GM12878 (cell line): ENCODE measurements at regions not wholly inside any gene's neighbourhood (a gene's known extent, or its start where the extent isn't known, plus 50 kb on each side); places are given as distances from the start of the nearest gene placed in this dataset.

Experiments used
- ATAC-seq: fragments of 200-7000 bp; cut with Tn5 transposase; 3 replicates; pipeline ENCODE4 v1.9.1; 2020; ENCODE audit warnings: mild to moderate bottlenecking, moderate library complexity
- BruUV-seq: library from RNA; stranded (reverse); fragments of 400-500 nt; replicated peaks from 2 replicates; lab custom pipeline; 2021; lab: Mats Ljungman, UMichigan
- CTCF ChIA-PET: fragments of 300-600 bp; sonication (Branson Sonifier 250); formaldehyde crosslinking; extraction: SDS; loops from one replicate; lab custom pipeline; 2021; ENCODE audit warnings: inconsistent platforms; lab: Yijun Ruan, JAX
- POLR2A ChIA-PET: fragments of 350-600 bp; formaldehyde crosslinking; extraction: SDS; loops from one replicate; lab custom pipeline; 2021; ENCODE audit warnings: inconsistent platforms; lab: Charles Lee
- RAD21 ChIA-PET: fragments of 300-600 bp; sonication (Branson Sonifier 250); formaldehyde crosslinking; loops from one replicate; lab custom pipeline; 2023; ENCODE audit warnings: antibody characterized with exemption; ENCODE audit not compliant: unreplicated experiment; lab: Charles Lee
- SMC1A ChIA-PET: fragments of 300-600 bp; sonication (Branson Sonifier 250); formaldehyde crosslinking; loops from one replicate; lab custom pipeline; 2023; ENCODE audit not compliant: unreplicated experiment, uncharacterized antibody; lab: Charles Lee
- DNase-seq: peaks from one replicate; pipeline ENCODE4 v3.0.0-alpha.2; 2011; ENCODE audit warnings: low read depth, low spot score
- FAIRE-seq: peaks from 3 replicates; lab custom pipeline; 2011; peaks lifted over from hg19 to GRCh38; lab: Jason Lieb, UNC
- H2AFZ ChIP-seq: 2 replicates; pipeline ENCODE4 v1.6.0; 2011; ENCODE audit warnings: low read depth, low read length, control low read depth; ENCODE audit not compliant: control insufficient read depth
- H3K27ac ChIP-seq: 2 replicates; pipeline ENCODE4 v1.5.1; 2011; ENCODE audit warnings: control low read depth; ENCODE audit not compliant: control insufficient read depth, insufficient read depth
- H3K27me3 ChIP-seq, 2 experiments: replicated peaks in 1 of 2; 2 replicates each; pipeline versions ENCODE4 v1.6.0 to v1.6.1; 2011; ENCODE audit warnings: low read length in 1 of 2; ENCODE audit not compliant: control insufficient read depth in 2 of 2, insufficient read depth in 2 of 2
- H3K36me3 ChIP-seq, 2 experiments: 2 replicates each; pipeline ENCODE4 v1.5.1; 2011; ENCODE audit warnings: low read length in 1 of 2; ENCODE audit not compliant: control insufficient read depth in 2 of 2, insufficient read depth in 2 of 2
- H3K4me1 ChIP-seq: 2 replicates; pipeline ENCODE4 v1.6.1; 2011; ENCODE audit warnings: mild to moderate bottlenecking, low read length, moderate library complexity, mixed read lengths; ENCODE audit not compliant: control insufficient read depth, insufficient read depth
- H3K4me2 ChIP-seq: 2 replicates; pipeline ENCODE4 v1.6.0; 2011; ENCODE audit warnings: control low read depth; ENCODE audit not compliant: control insufficient read depth, insufficient read depth
- H3K4me3 ChIP-seq: fragments of 200-600 bp; sonication (generic); 2 replicates; pipeline ENCODE4 v1.5.1; 2016
- H3K79me2 ChIP-seq: 2 replicates; pipeline ENCODE4 v1.6.0; 2011; ENCODE audit warnings: low read length; ENCODE audit not compliant: control insufficient read depth, insufficient read depth
- H3K9ac ChIP-seq: 2 replicates; pipeline ENCODE4 v1.8.0; 2011; ENCODE audit warnings: low read length, control low read depth, mixed read lengths; ENCODE audit not compliant: control insufficient read depth, insufficient read depth
- H3K9me3 ChIP-seq: replicated peaks from 3 replicates; pipeline ENCODE4 v1.5.1; 2011; ENCODE audit warnings: mild to moderate bottlenecking, low read length; ENCODE audit not compliant: control insufficient read depth, insufficient read depth
- H4K20me1 ChIP-seq: 2 replicates; pipeline ENCODE4 v1.6.0; 2011; ENCODE audit not compliant: control insufficient read depth, insufficient read depth
- BCL11A ChIP-seq: IDR thresholded peaks from 2 replicates; pipeline ENCODE4 v1.6.1; 2011; ENCODE audit warnings: low read depth, low read length
- CEBPB ChIP-seq, 2 experiments: fragments of 150-350 bp in 1 of 2; IDR thresholded peaks; 2 replicates each; pipeline ENCODE4 v1.6.1; 2012 to 2014; ENCODE audit warnings: low read depth in 2 of 2, low read length in 2 of 2, borderline replicate concordance in 1 of 2, inconsistent platforms in 1 of 2
- DPF2 ChIP-seq: fragments of 450-650 bp; IDR thresholded peaks from 2 replicates; pipeline ENCODE4 v1.6.1; 2017; ENCODE audit warnings: mild to moderate bottlenecking
- ESRRA ChIP-seq: IDR thresholded peaks from 2 replicates; pipeline ENCODE4 v1.6.1; 2012; ENCODE audit warnings: mild to moderate bottlenecking, low read length, improper control_type of control experiment
- HDGF ChIP-seq: fragments of 450-650 bp; IDR thresholded peaks from 2 replicates; pipeline ENCODE4 v1.6.1; 2016; ENCODE audit warnings: antibody characterized with exemption
- HSF1 ChIP-seq: fragments of 150-350 bp; IDR thresholded peaks from 2 replicates; pipeline ENCODE4 v1.6.1; 2014; ENCODE audit warnings: mild to moderate bottlenecking, low read depth, low read length
- NFIC ChIP-seq: IDR thresholded peaks from 2 replicates; pipeline ENCODE4 v1.6.1; 2012; ENCODE audit warnings: low read depth, mild to moderate bottlenecking, inconsistent platforms, low read length, moderate library complexity
- PML ChIP-seq: IDR thresholded peaks from 2 replicates; pipeline ENCODE4 v1.6.1; 2012; ENCODE audit warnings: low read length, inconsistent platforms
- SKIL ChIP-seq: fragments of 450-650 bp; IDR thresholded peaks from 2 replicates; pipeline ENCODE4 v1.6.1; 2017; ENCODE audit warnings: mild to moderate bottlenecking, low read depth, inconsistent platforms; ENCODE audit not compliant: poor library complexity, severe bottlenecking
- SUZ12 ChIP-seq: fragments of 200-600 bp; sonication (generic); IDR thresholded peaks from one replicate; pipeline ENCODE4 v1.6.1; 2018; ENCODE audit warnings: antibody characterized with exemption, mild to moderate bottlenecking; ENCODE audit not compliant: unreplicated experiment
- TARDBP ChIP-seq: IDR thresholded peaks from 2 replicates; pipeline ENCODE4 v1.6.1; 2016; ENCODE audit warnings: borderline replicate concordance
- WRNIP1 ChIP-seq: IDR thresholded peaks from 2 replicates; pipeline ENCODE4 v1.6.1; 2011; ENCODE audit warnings: low read depth, low read length, improper control_type of control experiment, borderline replicate concordance
- WGBS: methylation state at CpG from one replicate; pipeline ENCODE4 v1.1.6; 2016; ENCODE audit warnings: low lambda C conversion rate; ENCODE audit not compliant: insufficient replicate concordance, insufficient coverage; ENCODE audit errors: missing lambda C conversion rate; 5-methylcytosine and 5-hydroxymethylcytosine counted together
- in situ Hi-C: fragments of 300-500 bp; cut with MboI; formaldehyde crosslinking; loops from 9 replicates; pipeline ENCODE4 v1.14.3; 2018; ENCODE audit warnings: mixed read lengths
- intact Hi-C: fragments of 100-400 bp; cut with micrococcal nuclease; formaldehyde crosslinking; loops from one replicate; pipeline ENCODE4 v1.14.2; 2022; ENCODE audit not compliant: unreplicated experiment
- TF ChIP-seq, protein P1 (sequence below), 3 experiments: IDR thresholded peaks in 2 of 3; conservative IDR thresholded peaks in 1 of 3; 2 replicates each; pipeline ENCODE4 v1.5.1; 2011; ENCODE audit warnings: low read depth in 3 of 3, low read length in 3 of 3, mild to moderate bottlenecking in 3 of 3, control low read depth in 2 of 3, moderate library complexity in 2 of 3, inconsistent platforms in 1 of 3, mixed read lengths in 1 of 3; ENCODE audit not compliant: control insufficient read depth in 2 of 3, insufficient read depth in 1 of 3; ENCODE audit errors: extremely low read depth in 1 of 3
- TF ChIP-seq, protein P2 (sequence below): fragments of 450-650 bp; IDR thresholded peaks from 2 replicates; pipeline ENCODE4 v1.6.1; 2017; ENCODE audit warnings: low read depth, mild to moderate bottlenecking, moderate library complexity
- TF ChIP-seq, protein P3 (sequence below): fragments of 450-650 bp; IDR thresholded peaks from 2 replicates; pipeline ENCODE4 v1.6.1; 2017; ENCODE audit warnings: mild to moderate bottlenecking

GRCh38 chr10:129107525-129107924 is 359.5 kb upstream of the MGMT start (continued):
- no peak for TF ChIP-seq SUZ12

- no peaks in the 10 kb centered on the region for H3K36me3 ChIP-seq
- H3K79me2 ChIP-seq = no peaks in the 10 kb centered on the region
- H4K20me1 ChIP-seq = no peaks in the 10 kb centered on the region
- H3K4me1 ChIP-seq = no peaks in the 10 kb centered on the region
- ChIA-PET RAD21 (no interaction called here), SMC1A (no interaction called here), CTCF (no interaction called here), POLR2A (no interaction called here)
- intact Hi-C loops (no loop called here), in situ Hi-C loops (no loop called here)
- H2AFZ ChIP-seq = no peak overlapping the region
- no peak for ATAC-seq
- FAIRE-seq = no peak
- BruUV-seq = no TSS peak
- H3K9ac ChIP-seq = no peak overlapping the region
- H3K4me3 ChIP-seq = no peak overlapping the region
- DNase-seq = no peak
- H3K9me3 ChIP-seq = no peaks in the 10 kb centered on the region
- H3K27ac ChIP-seq = no peak overlapping the region
- 6% methylated on average over 6 of the region's 6 CpGs for WGBS
- no peak overlapping the region for H3K4me2 ChIP-seq
- H3K27me3 ChIP-seq = no peaks in the 10 kb centered on the region
- TF ChIP-seq, protein P1, sequence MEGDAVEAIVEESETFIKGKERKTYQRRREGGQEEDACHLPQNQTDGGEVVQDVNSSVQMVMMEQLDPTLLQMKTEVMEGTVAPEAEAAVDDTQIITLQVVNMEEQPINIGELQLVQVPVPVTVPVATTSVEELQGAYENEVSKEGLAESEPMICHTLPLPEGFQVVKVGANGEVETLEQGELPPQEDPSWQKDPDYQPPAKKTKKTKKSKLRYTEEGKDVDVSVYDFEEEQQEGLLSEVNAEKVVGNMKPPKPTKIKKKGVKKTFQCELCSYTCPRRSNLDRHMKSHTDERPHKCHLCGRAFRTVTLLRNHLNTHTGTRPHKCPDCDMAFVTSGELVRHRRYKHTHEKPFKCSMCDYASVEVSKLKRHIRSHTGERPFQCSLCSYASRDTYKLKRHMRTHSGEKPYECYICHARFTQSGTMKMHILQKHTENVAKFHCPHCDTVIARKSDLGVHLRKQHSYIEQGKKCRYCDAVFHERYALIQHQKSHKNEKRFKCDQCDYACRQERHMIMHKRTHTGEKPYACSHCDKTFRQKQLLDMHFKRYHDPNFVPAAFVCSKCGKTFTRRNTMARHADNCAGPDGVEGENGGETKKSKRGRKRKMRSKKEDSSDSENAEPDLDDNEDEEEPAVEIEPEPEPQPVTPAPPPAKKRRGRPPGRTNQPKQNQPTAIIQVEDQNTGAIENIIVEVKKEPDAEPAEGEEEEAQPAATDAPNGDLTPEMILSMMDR (IDR thresholded peaks at IDR 0.05 in 2 of 3, conservative IDR thresholded peaks at IDR 0.05 in 1 of 3; ENCODE audit: control insufficient read depth in 2 of 3, extremely low read depth in 1 of 3, insufficient read depth in 1 of 3, low read depth in 3 of 3, low read length in 3 of 3) = no peak
- TF ChIP-seq CEBPB (IDR thresholded peaks at IDR 0.05; ENCODE audit: borderline replicate concordance in 1 of 2, low read depth in 2 of 2, low read length in 2 of 2) (no peak), BCL11A (no peak), WRNIP1 (no peak), HDGF (no peak), SKIL (no peak), ESRRA (no peak), HSF1 (no peak), TARDBP (no peak), DPF2 (no peak), PML (no peak), NFIC (no peak)
- TF ChIP-seq, protein P2, sequence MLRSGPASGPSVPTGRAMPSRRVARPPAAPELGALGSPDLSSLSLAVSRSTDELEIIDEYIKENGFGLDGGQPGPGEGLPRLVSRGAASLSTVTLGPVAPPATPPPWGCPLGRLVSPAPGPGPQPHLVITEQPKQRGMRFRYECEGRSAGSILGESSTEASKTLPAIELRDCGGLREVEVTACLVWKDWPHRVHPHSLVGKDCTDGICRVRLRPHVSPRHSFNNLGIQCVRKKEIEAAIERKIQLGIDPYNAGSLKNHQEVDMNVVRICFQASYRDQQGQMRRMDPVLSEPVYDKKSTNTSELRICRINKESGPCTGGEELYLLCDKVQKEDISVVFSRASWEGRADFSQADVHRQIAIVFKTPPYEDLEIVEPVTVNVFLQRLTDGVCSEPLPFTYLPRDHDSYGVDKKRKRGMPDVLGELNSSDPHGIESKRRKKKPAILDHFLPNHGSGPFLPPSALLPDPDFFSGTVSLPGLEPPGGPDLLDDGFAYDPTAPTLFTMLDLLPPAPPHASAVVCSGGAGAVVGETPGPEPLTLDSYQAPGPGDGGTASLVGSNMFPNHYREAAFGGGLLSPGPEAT = no peak
- TF ChIP-seq, protein P3, sequence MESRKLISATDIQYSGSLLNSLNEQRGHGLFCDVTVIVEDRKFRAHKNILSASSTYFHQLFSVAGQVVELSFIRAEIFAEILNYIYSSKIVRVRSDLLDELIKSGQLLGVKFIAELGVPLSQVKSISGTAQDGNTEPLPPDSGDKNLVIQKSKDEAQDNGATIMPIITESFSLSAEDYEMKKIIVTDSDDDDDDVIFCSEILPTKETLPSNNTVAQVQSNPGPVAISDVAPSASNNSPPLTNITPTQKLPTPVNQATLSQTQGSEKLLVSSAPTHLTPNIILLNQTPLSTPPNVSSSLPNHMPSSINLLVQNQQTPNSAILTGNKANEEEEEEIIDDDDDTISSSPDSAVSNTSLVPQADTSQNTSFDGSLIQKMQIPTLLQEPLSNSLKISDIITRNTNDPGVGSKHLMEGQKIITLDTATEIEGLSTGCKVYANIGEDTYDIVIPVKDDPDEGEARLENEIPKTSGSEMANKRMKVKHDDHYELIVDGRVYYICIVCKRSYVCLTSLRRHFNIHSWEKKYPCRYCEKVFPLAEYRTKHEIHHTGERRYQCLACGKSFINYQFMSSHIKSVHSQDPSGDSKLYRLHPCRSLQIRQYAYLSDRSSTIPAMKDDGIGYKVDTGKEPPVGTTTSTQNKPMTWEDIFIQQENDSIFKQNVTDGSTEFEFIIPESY = no peak
Observed at GRCh38 chr10:129108378-129108777, 358.7 kb upstream of the MGMT start.
